ENCODE measurements at regions not wholly inside any gene's neighbourhood (a gene's known extent, or its start where the extent isn't known, plus 50 kb on each side); places are given as distances from the start of the nearest gene placed in this dataset.
"Not testable (repeated sequence)": the region's sequence is repeated elsewhere in the genome, so short reads cannot be mapped to it uniquely, and the experiment has no call there.

GRCh38 chr18:39241534-39241933 is 1675.9 kb upstream of the CELF4 start:
- ChIA-PET CTCF (ENCODE audit: partially characterized antibody) (no interaction called here), POLR2A (ENCODE audit: partially characterized antibody) (no interaction called here)
- DNase-seq = no peak
- no peak overlapping the region for H3K27ac Mint-ChIP-seq
- peaks cover 0 to 15% (median 4%) of the 10 kb centered on the region in 8 donors for H3K9me3 Mint-ChIP-seq
- no peaks in the 10 kb centered on the region for H3K4me1 Mint-ChIP-seq
- Histone ChIP-seq H3K27ac (ENCODE audit: low read depth, low read length) (no peak overlapping the region), H3K27me3 (ENCODE audit: insufficient read depth, low read length) (no peaks in the 10 kb centered on the region), H3K36me3 (ENCODE audit: insufficient read depth, low read length) (no peaks in the 10 kb centered on the region), H3K4me1 (ENCODE audit: insufficient read depth, low read length) (no peaks in the 10 kb centered on the region), H3K4me3 (ENCODE audit: low read length in 2 of 2) (no peak overlapping the region), H3K9me3 (ENCODE audit: control insufficient read depth in 1 of 2, low read length in 2 of 2) (no peaks in the 10 kb centered on the region)
- no peaks in the 10 kb centered on the region for H3K36me3 Mint-ChIP-seq
- intact Hi-C loops (cut with micrococcal nuclease) = no loop called here
- H3K4me3 Mint-ChIP-seq = no peak overlapping the region
- no peaks in the 10 kb centered on the region for H3K27me3 Mint-ChIP-seq

DNA sequence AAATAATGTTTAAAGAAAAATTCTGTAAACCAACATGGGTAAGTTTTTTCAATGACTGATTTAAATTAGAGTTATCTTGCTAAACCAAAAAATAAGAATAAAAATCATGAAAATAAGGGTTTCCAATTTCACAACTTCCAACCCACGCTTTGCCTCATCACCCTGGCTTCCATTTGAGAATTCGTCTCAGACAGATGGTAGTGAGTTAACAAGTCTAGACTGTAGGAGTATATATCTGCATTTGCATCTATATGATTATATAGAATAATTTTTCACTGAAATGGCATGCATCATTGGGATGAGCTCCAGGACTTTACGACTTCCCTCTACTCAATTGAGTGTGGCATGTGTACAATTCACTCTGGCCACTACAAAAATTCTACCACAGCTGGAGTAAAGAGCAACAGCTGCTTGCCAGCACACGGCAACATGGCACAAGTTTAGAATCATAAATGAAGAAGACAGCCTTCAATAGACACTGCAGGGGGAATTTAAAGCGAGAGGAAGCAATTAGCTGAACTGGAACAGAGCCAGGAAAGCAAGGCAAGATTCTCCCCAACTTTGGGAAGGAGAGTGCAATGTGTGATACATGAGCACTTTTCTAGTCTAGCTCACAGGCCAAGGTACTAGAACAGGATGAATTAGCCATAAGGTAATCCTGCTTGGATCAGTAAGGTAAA is 1673.5 kb upstream of the CELF4 start:
- no peaks in the 10 kb centered on the region for H3K27me3 ChIP-seq (ENCODE audit: insufficient read depth, low read length)
- H3K4me3 ChIP-seq (ENCODE audit: low read length in 2 of 2) = no peak overlapping the region
- H3K4me1 Mint-ChIP-seq = no peaks in the 10 kb centered on the region
- intact Hi-C loops (cut with micrococcal nuclease) = no loop called here
- ChIA-PET POLR2A (ENCODE audit: partially characterized antibody) (no interaction called here), CTCF (ENCODE audit: partially characterized antibody) (interaction anchor here (0.6 kb wide), 1 partner anchor 27 kb away, joined by 4 read pairs; no protein-coding TSS in a partner anchor)
- peaks cover 0 to 22% (median 8%) of the 10 kb centered on the region in 8 donors for H3K9me3 Mint-ChIP-seq
- H3K9me3 ChIP-seq (ENCODE audit: control insufficient read depth in 1 of 2, low read length in 2 of 2) = no peaks in the 10 kb centered on the region
- H3K4me1 ChIP-seq (ENCODE audit: insufficient read depth, low read length) = no peaks in the 10 kb centered on the region
- H3K36me3 Mint-ChIP-seq = no peaks in the 10 kb centered on the region
- H3K4me3 Mint-ChIP-seq = no peak overlapping the region
- H3K27ac ChIP-seq (ENCODE audit: low read depth, low read length) = no peak overlapping the region
- DNase-seq = no peak
- no peaks in the 10 kb centered on the region for H3K27me3 Mint-ChIP-seq
- H3K36me3 ChIP-seq (ENCODE audit: insufficient read depth, low read length) = no peaks in the 10 kb centered on the region
- no peak overlapping the region for H3K27ac Mint-ChIP-seq

GRCh38 chr18:39235118-39235719 is 1669.6 kb upstream of the CELF4 start:
- Histone ChIP-seq H3K4me3 (ENCODE audit: low read length in 2 of 2) (no peak overlapping the region), H3K36me3 (ENCODE audit: insufficient read depth, low read length) (no peaks in the 10 kb centered on the region), H3K27me3 (ENCODE audit: insufficient read depth, low read length) (no peaks in the 10 kb centered on the region), H3K9me3 (ENCODE audit: control insufficient read depth in 1 of 2, low read length in 2 of 2) (no peaks in the 10 kb centered on the region), H3K27ac (ENCODE audit: low read depth, low read length) (no peak overlapping the region), H3K4me1 (ENCODE audit: insufficient read depth, low read length) (no peaks in the 10 kb centered on the region)
- H3K36me3 Mint-ChIP-seq = no peaks in the 10 kb centered on the region
- no peak overlapping the region for H3K27ac Mint-ChIP-seq
- H3K4me1 Mint-ChIP-seq = no peaks in the 10 kb centered on the region
- ChIA-PET CTCF (ENCODE audit: partially characterized antibody) (no interaction called here), POLR2A (ENCODE audit: partially characterized antibody) (no interaction called here)
- intact Hi-C loops (cut with micrococcal nuclease) = no loop called here
- no peak for DNase-seq
- H3K27me3 Mint-ChIP-seq = no peaks in the 10 kb centered on the region
- H3K4me3 Mint-ChIP-seq = no peak overlapping the region
- peaks cover 0 to 18% (median 10%) of the 10 kb centered on the region in 8 donors for H3K9me3 Mint-ChIP-seq

- Histone ChIP-seq H3K27me3 (ENCODE audit: insufficient read depth, low read length) (no peaks in the 10 kb centered on the region), H3K4me3 (ENCODE audit: low read length in 2 of 2) (no peak overlapping the region), H3K4me1 (ENCODE audit: insufficient read depth, low read length) (no peaks in the 10 kb centered on the region), H3K27ac (ENCODE audit: low read depth, low read length) (no peak overlapping the region), H3K36me3 (ENCODE audit: insufficient read depth, low read length) (no peaks in the 10 kb centered on the region), H3K9me3 (ENCODE audit: control insufficient read depth in 1 of 2, low read length in 2 of 2) (no peaks in the 10 kb centered on the region)
- Mint-ChIP-seq H3K4me1 (no peaks in the 10 kb centered on the region), H3K36me3 (no peaks in the 10 kb centered on the region), H3K9me3 (peaks cover 0 to 20% (median 10%) of the 10 kb centered on the region in 8 donors), H3K27ac (no peak overlapping the region), H3K27me3 (no peaks in the 10 kb centered on the region), H3K4me3 (no peak overlapping the region)
- no peak for DNase-seq
- POLR2A ChIA-PET (ENCODE audit: partially characterized antibody) = no interaction called here
- intact Hi-C loops (cut with micrococcal nuclease) = no loop called here
- CTCF ChIA-PET (ENCODE audit: partially characterized antibody) = no interaction called here
Measured at GRCh38 chr18:39232937-39233336, 1667.3 kb upstream of the CELF4 start.

DNA sequence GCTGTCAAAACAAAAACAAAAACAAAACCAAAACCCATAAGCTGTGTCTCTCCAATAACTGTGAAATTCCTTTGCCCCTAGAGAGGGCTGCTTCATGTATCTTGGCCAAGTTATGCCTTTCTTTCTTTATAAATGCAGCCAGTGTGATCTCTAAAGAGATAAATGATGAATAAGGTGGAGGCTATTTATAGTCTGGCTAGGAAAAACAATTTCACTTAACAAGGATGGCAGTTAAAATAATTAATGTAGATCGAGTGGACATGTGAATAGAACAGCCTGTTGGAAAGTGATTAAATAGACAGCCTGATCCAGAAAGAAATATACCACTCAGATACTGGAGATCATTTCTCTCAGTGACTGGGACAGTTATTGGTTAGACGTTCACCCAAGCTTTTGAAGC is 1666.9 kb upstream of the CELF4 start:
- Mint-ChIP-seq H3K36me3 (no peaks in the 10 kb centered on the region), H3K9me3 (peaks cover 0 to 20% (median 9%) of the 10 kb centered on the region in 8 donors), H3K27ac (no peak overlapping the region), H3K4me3 (no peak overlapping the region), H3K27me3 (no peaks in the 10 kb centered on the region), H3K4me1 (no peaks in the 10 kb centered on the region)
- Histone ChIP-seq H3K27ac (ENCODE audit: low read depth, low read length) (no peak overlapping the region), H3K9me3 (ENCODE audit: control insufficient read depth in 1 of 2, low read length in 2 of 2) (no peaks in the 10 kb centered on the region), H3K36me3 (ENCODE audit: insufficient read depth, low read length) (no peaks in the 10 kb centered on the region), H3K4me3 (ENCODE audit: low read length in 2 of 2) (no peak overlapping the region), H3K27me3 (ENCODE audit: insufficient read depth, low read length) (no peaks in the 10 kb centered on the region), H3K4me1 (ENCODE audit: insufficient read depth, low read length) (no peaks in the 10 kb centered on the region)
- ChIA-PET POLR2A (ENCODE audit: partially characterized antibody) (no interaction called here), CTCF (ENCODE audit: partially characterized antibody) (no interaction called here)
- intact Hi-C loops (cut with micrococcal nuclease) = no loop called here
- no peak for DNase-seq

DNA sequence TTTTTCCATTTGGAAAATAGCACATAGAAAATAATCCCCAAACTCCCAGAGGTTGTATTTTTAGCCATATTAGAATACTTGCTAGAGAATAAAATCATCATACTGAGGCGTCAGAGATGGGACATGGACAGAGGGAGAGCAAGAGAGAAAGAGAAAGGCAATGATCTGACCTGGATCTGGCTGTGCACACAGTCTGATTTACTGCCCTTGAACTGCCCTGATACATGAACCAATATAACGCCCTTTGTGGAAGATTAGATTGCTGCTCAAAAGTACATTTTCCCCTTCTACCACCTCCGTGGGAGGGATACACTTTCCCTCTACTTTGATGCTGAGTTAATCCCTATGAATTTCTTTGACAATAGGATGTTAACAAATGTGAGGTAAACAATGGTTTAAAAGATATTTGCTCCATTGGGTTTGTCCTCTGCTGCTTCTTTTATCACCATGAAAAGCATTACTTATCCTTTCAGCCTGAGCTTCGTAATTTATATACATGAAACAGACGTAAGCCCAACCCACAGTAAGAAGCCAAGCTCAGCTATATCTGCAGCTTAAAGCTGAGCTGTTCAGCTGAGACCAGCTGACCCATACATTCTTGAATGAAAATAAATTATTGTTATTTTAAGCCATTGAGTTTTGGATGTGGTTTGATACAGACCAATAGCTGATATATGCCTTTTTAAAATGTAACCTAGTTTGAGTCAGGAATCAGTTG is 1664.6 kb upstream of the CELF4 start:
- no peaks in the 10 kb centered on the region for H3K27me3 Mint-ChIP-seq
- POLR2A ChIA-PET (ENCODE audit: partially characterized antibody) = no interaction called here
- CTCF ChIA-PET (ENCODE audit: partially characterized antibody) = no interaction called here
- H3K36me3 Mint-ChIP-seq = no peaks in the 10 kb centered on the region
- Histone ChIP-seq H3K4me3 (ENCODE audit: low read length in 2 of 2) (no peak overlapping the region), H3K4me1 (ENCODE audit: insufficient read depth, low read length) (no peaks in the 10 kb centered on the region), H3K27ac (ENCODE audit: low read depth, low read length) (no peak overlapping the region), H3K27me3 (ENCODE audit: insufficient read depth, low read length) (no peaks in the 10 kb centered on the region), H3K9me3 (ENCODE audit: control insufficient read depth in 1 of 2, low read length in 2 of 2) (no peaks in the 10 kb centered on the region), H3K36me3 (ENCODE audit: insufficient read depth, low read length) (no peaks in the 10 kb centered on the region)
- H3K9me3 Mint-ChIP-seq = peaks cover 0 to 20% (median 6%) of the 10 kb centered on the region in 8 donors
- no peak overlapping the region for H3K27ac Mint-ChIP-seq
- no peak overlapping the region for H3K4me3 Mint-ChIP-seq
- intact Hi-C loops (cut with micrococcal nuclease) = no loop called here
- H3K4me1 Mint-ChIP-seq = no peaks in the 10 kb centered on the region
- DNase-seq = no peak

DNA sequence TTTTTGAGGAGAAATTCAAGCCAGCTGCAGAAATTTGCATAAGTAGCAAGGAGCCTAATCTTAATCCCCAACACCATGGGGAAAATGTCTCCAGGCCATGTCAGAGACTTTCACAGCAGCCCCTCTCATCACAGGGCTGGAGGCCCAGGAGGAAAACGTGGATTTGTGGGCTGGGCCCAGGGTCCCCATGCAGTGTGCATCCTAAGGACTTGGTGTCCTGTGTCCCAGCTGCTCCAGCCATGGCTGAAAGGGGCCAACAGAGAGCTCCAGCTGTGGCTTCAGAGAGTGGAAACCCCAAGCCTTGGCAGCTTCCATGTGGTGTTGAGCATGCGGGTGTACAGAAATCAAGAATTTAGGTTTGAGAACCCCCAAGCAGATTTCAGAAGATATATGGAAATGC is 1662.2 kb upstream of the CELF4 start:
- H3K27ac Mint-ChIP-seq; H3K27ac ChIP-seq (ENCODE audit: low read depth, low read length); H3K4me3 Mint-ChIP-seq; H3K36me3 ChIP-seq (ENCODE audit: insufficient read depth, low read length); POLR2A ChIA-PET (ENCODE audit: partially characterized antibody); H3K9me3 ChIP-seq (ENCODE audit: control insufficient read depth in 1 of 2, low read length in 2 of 2); H3K4me1 ChIP-seq (ENCODE audit: insufficient read depth, low read length); H3K27me3 Mint-ChIP-seq; H3K36me3 Mint-ChIP-seq; H3K27me3 ChIP-seq (ENCODE audit: insufficient read depth, low read length); intact Hi-C loops (cut with micrococcal nuclease); DNase-seq; H3K4me3 ChIP-seq (ENCODE audit: low read length in 2 of 2); CTCF ChIA-PET (ENCODE audit: partially characterized antibody); H3K4me1 Mint-ChIP-seq: not testable (repeated sequence)
- peaks cover 0 to 10% (median 5%) of the 10 kb centered on the region in 8 donors for H3K9me3 Mint-ChIP-seq

Data from CD4-positive, alpha-beta memory T cell (primary cell).